ENCODE measurements at regions not wholly inside any gene's neighbourhood (a gene's known extent, or its start where the extent isn't known, plus 50 kb on each side); places are given as distances from the start of the nearest gene placed in this dataset.

DNA sequence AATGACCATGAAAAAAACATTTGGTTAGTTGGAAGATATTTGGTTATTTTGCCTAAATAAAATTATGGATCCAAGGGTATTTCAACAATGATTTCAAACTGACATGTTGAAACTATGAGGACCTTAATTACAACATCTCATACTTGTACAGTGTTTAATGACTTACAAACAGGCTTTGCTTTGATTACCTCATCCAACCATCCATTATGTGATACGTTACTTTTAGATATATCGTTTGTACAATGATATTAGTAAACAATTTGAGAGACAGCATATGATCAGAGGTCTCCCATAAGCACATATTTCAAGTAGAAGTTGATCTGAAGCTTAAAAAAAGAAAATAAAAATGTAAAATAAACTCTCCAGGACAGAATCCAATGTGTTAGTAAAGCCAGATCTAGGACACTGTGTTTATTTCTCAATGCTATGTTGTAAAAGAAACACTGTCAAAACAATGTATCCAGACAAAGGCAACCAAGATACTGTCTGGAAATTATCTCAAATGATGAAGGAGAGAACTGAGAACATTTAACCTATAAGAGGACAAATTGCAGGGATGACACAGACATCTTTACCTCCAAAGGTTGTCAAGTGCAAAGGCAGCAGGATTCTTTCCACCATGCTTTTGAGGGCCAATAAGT lies 116.0 kb upstream of the TARS1 start:
- DNase-seq (ENCODE audit: low read depth, low spot score): no peak
- in situ Hi-C loops (cut with HindIII; ENCODE audit: low sequenced_read_pairs): no loop called here
- no peak for TF ChIP-seq CTCF (IDR thresholded peaks at IDR 0.05; ENCODE audit: low read depth, low read length)

GRCh38 chr5:33328818-33329217 lies 111.9 kb upstream of the TARS1 start:
- TF ChIP-seq CTCF (IDR thresholded peaks at IDR 0.05; ENCODE audit: low read depth, low read length): no peak
- DNase-seq (ENCODE audit: low read depth, low spot score): peak; percentile 43
- in situ Hi-C loops (cut with HindIII; ENCODE audit: low sequenced_read_pairs): no loop called here
- H3K4me3 ChIP-seq (ENCODE audit: low read depth, low read length): no peak overlapping the region

More for the DNA sequence above, 116.0 kb upstream of the TARS1 start:
- no peak overlapping the region for H3K4me3 ChIP-seq (ENCODE audit: low read depth, low read length)

DNA sequence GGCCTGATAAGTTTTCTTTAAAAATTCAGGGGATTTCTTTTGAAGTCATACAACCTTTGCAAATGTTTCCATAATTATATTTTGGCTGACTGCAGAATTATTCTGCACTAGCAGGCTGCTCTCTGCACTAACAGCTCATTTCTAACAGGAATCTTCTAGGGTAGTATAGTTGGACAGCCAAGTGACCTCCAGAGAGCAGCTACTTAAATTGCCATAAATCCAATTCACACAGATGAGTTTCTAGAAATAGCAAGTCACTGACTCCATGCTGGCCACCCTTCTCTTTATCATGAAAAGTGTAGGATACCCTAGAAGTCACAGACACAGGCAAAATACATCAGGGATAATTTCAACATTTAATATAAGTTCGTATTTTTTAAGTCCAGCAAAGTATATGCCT lies 110.9 kb upstream of the TARS1 start:
- DNase-seq (ENCODE audit: low read depth, low spot score): no peak
- TF ChIP-seq CTCF (IDR thresholded peaks at IDR 0.05; ENCODE audit: low read depth, low read length): no peak
- H3K4me3 ChIP-seq (ENCODE audit: low read depth, low read length): no peak overlapping the region
- in situ Hi-C loops (cut with HindIII; ENCODE audit: low sequenced_read_pairs): no loop called here

DNA sequence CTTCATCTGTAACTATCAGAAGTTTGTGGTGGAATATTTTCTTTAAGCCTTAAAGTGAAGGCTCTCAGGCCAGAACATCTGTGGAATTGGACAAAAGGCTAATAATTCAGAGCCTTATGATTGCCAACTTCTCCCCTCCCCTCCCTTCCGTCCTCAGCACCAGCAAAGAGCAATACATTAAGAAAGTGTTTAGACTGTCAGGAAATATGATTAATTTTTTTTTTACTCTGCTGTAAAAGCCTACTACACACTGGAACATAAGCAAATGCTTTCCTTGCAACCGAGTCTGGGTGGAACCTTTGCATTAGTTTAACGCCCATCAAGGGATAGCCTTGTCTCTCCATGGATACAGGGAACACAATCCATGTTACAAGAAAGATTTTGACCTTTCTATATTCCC lies 110.3 kb upstream of the TARS1 start:
- no peak for DNase-seq (ENCODE audit: low read depth, low spot score)
- no peak overlapping the region for H3K4me3 ChIP-seq (ENCODE audit: low read depth, low read length)
- no peak for TF ChIP-seq CTCF (IDR thresholded peaks at IDR 0.05; ENCODE audit: low read depth, low read length)
- in situ Hi-C loops (cut with HindIII; ENCODE audit: low sequenced_read_pairs): no loop called here

DNA sequence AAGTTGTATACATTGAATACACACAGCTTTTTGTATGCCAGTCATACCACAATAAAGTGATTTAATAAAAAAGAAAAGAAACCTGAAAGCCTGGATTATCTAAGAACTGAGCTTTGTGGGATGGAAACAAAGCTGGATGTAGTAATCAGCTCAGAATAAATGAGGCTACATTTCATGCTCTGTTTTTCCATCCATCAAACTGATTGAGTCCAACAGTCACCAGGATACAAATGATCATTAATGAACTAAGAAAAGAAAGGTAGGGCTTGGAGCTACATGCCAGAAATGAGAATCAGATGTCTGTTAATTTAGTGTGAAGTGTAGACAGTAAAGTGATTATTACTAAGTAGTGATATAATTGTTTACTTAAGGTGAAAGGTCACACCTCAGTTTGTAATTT lies 109.8 kb upstream of the TARS1 start:
- H3K4me3 ChIP-seq (ENCODE audit: low read depth, low read length): no peak overlapping the region
- TF ChIP-seq CTCF (IDR thresholded peaks at IDR 0.05; ENCODE audit: low read depth, low read length): no peak
- DNase-seq (ENCODE audit: low read depth, low spot score): no peak
- in situ Hi-C loops (cut with HindIII; ENCODE audit: low sequenced_read_pairs): no loop called here

GRCh38 chr5:33332804-33333203 lies 108.0 kb upstream of the TARS1 start:
- TF ChIP-seq CTCF (IDR thresholded peaks at IDR 0.05; ENCODE audit: low read depth, low read length): no peak
- no peak overlapping the region for H3K4me3 ChIP-seq (ENCODE audit: low read depth, low read length)
- in situ Hi-C loops (cut with HindIII; ENCODE audit: low sequenced_read_pairs): no loop called here
- no peak for DNase-seq (ENCODE audit: low read depth, low spot score)

- no peak for TF ChIP-seq CTCF (IDR thresholded peaks at IDR 0.05; ENCODE audit: low read depth, low read length)
- no peak for DNase-seq (ENCODE audit: low read depth, low spot score)
- no peak overlapping the region for H3K4me3 ChIP-seq (ENCODE audit: low read depth, low read length)
- in situ Hi-C loops (cut with HindIII; ENCODE audit: low sequenced_read_pairs): no loop called here
These were observed 105.9 kb upstream of the TARS1 start for GRCh38 chr5:33334829-33335228.
